SK-N-DZ (cell line): ENCODE measurements at regions not wholly inside any gene's neighbourhood (a gene's known extent, or its start where the extent isn't known, plus 50 kb on each side); places are given as distances from the start of the nearest gene placed in this dataset.

ENCODE experiments used
- DNase-seq: peaks from one replicate; pipeline ENCODE4 v3.0.0-alpha.2; 2015; ENCODE audit warnings: low spot score
- small RNA-seq, 2 experiments: library from RNA; depleted of rRNA; stranded (forward); fragments of <200 nt; gene quantifications; one replicate each; pipeline ENCODE3, GENCODE V24; 2014

GRCh38 chrY:12555005-12555404, 146.0 kb upstream of the USP9Y start:
- DNase-seq: no peak

DNA sequence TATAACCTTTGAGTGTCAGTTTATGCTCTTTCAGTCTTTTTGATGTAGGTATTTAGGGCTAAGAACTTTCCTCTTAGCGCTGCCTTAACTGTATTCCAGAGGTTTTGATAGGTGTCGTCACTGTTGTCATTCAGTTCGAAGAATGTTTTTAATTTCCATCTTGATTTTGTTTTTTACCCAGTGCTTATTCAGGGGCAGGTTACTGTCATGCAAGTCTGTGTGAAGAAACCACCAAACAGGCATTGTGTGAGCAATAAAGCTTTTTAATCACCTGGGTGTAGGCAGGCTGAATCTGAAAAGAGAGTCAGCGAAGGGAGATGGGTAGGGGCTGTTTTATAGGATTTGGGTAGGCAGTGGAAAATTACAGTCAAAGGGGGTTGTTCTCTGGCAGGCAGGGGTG, 142.0 kb upstream of the USP9Y start:
- DNase-seq: no peak

DNA sequence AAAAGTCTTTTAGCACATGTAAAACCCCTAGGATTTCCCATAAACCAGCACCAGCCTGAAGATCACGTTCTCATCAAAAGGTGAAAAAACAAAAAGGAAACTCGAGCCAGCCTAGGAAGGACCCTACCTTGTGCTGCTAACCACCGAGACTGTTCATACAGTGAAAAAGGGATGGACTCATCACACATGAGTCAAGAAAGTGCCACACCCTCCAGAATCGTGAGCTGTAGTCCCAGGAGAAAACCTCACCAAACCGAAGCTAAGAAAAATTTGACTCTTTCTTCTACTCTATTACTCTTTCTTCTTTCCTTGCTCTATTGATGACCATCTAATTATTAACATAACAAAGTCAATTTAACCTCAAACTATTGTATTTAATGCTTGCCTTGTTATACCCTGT, 124.8 kb upstream of the USP9Y start:
- no peak for DNase-seq

GRCh38 chrY:12593532-12594216, 107.4 kb upstream of the USP9Y start:
- DNase-seq: no peak

DNA sequence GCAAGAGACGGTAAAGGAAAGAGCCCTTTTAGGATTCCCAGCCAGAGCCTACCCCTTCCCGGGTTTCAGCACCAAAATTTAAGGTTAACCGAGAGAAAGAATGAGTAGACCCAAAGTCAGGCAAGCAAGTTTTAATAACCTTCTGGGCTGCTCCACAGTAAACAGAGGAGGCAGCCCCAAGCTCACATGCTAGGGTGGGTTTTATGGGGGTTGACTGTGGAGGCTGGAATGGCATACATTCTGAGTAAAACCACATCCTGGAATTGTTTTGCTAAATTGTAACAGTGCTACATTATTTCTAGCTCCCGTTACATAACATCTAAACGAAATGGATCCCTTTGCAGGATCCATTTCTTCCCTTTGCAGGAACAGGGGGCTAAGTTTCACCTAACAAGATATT, 102.2 kb upstream of the USP9Y start:
- DNase-seq: no peak

GRCh38 chrY:12605426-12605825, 95.6 kb upstream of the USP9Y start:
- DNase-seq: no peak

- DNase-seq: no peak
These were observed 90.2 kb upstream of the USP9Y start for GRCh38 chrY:12610861-12611260.

DNA sequence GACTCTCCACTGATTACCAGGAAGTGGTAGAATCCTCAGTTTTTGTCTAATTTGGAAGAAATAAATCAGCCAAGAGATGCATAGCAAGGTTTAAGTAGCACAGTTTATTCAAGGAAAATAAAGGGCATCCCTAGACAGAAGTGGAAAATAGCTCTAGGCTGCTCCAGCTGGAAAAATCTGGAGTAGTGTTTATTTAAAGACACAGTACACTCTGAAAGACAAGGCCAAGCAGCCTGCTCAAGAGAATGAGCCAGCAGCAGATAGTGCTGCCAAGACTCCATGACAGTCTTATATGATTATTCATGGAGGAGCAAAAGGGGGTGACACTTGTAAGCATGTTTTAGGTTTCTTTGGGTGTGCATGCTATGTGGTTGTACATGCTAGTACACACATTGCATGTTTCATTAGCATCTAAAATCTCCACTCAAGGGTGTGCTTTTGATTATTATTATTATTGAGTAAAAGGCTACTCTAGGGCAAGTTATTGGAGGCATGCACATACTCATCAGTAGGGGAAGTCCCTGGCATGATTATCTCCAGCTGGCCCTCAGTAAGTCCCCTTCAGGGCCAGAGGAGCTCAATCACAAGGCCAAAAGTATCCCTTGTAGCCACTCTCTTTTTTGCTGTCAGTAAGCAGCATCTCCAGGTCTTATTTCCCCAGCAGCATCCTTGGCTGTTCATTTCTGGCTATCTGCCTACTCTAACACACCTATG, 85.1 kb upstream of the USP9Y start:
- DNase-seq: no peak

GRCh38 chrY:12621454-12622081, 79.5 kb upstream of the USP9Y start:
- DNase-seq: no peak

- no peak for DNase-seq
These were observed 77.8 kb upstream of the USP9Y start for GRCh38 chrY:12623204-12623603.

GRCh38 chrY:12642986-12643385, 58.0 kb upstream of the USP9Y start:
- DNase-seq: no peak

DNA sequence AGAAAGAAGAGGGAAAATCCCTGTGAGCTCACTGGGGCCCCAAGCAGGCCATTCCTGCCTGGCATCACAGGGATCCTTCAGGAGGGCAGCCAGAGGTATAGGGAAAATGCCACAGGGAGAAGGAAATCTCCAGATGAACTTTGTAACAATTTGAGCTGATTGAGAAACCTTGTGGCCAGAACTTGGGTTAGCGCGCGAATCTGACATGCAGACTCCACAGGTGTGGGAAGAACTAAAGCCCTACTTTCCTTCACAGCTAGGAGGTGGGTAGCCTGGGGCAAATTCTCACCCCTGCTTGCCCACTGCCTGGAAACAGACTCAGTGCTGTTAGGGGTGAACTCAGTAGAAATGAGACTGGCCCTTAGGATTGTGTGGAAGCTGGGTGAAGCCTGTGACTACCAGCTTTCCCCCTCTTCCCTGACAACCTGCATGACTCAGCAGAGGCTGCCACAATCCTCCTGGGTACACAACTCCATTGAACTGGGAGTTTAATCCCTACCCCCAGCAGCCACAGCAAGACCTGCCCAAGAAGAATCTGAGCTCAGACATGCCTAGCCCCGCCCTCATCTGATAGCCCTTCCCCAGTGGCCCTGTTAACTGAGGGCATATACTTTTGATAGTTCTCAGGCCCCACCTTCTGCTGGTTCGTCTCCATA, 57.2 kb upstream of the USP9Y start:
- DNase-seq: no peak

DNA sequence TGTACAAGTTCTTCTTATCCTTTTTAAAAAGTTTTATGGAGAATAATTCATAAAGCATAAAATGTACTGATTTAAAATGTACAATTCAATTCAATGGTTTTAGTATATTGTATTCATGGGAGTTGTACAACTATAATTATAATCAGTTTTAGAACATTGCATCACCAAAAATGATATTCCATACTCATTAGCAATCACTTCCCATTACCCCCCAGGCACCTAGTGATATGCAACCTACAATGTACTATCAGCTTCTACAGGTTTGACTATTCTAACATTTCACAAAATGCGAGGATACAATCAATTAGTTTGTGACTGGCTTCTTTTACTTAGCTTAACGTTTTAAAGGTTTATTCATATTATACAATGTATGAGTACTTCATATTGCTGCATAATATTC, 49.9 kb upstream of the USP9Y start:
- no peak for DNase-seq

Small RNA genes lying in the stretch of these regions (small RNA-seq; reads per million reads assigned to genes)
- 0 to 0.09 reads per million in 2 experiments for gene RN7SL702P
